Esophagus muscularis mucosa (tissue), 4 donors: ENCODE measurements at regions not wholly inside any gene's neighbourhood (a gene's known extent, or its start where the extent isn't known, plus 50 kb on each side); places are given as distances from the start of the nearest gene placed in this dataset.

Experiments
- DNase-seq: peaks from one replicate; pipeline ENCODE4 v3.0.0-alpha.2; 2017; ENCODE audit errors: extremely low spot score
- H3K27ac ChIP-seq, 4 donors: fragments of 200-600 bp; sonication (generic); replicated peaks in 1 of 4; 1 replicate in 3 of 4; 2 replicates in 1 of 4; pipeline ENCODE4 v1.5.1; 2016 to 2019; ENCODE audit warnings: mild to moderate bottlenecking in 1 of 4
- H3K27me3 ChIP-seq, 4 donors: fragments of 200-600 bp; sonication (generic); one replicate each; pipeline versions ENCODE4 v1.5.1 to v1.6.0; 2016 to 2019
- H3K36me3 ChIP-seq, 4 donors: fragments of 200-600 bp; sonication (generic); one replicate each; pipeline ENCODE4 v1.5.1; 2016 to 2019
- H3K4me1 ChIP-seq, 4 donors: fragments of 200-600 bp; sonication (generic); one replicate each; pipeline ENCODE4 v1.5.1; 2016 to 2019
- H3K4me3 ChIP-seq, 4 donors: fragments of 200-600 bp; sonication (generic); 1 replicate in 2 of 4; 2 replicates in 2 of 4; pipeline ENCODE4 v1.5.1; 2016 to 2019; ENCODE audit warnings: mild to moderate bottlenecking in 4 of 4, moderate library complexity in 1 of 4
- H3K9me3 ChIP-seq, 4 donors: fragments of 200-600 bp; sonication (generic); 1 replicate in 3 of 4; 2 replicates in 1 of 4; pipeline ENCODE4 v1.5.1; 2016 to 2019
- EP300 ChIP-seq: sonication (generic); formaldehyde crosslinking; IDR thresholded peaks from one replicate; pipeline ENCODE4 v1.6.1; 2017; ENCODE audit warnings: antibody characterized with exemption
- POLR2A ChIP-seq: fragments of 450-650 bp; IDR thresholded peaks from one replicate; pipeline ENCODE4 v1.6.1; 2017; ENCODE audit warnings: antibody characterized with exemption, moderate library complexity, mild to moderate bottlenecking, low read depth
- POLR2AphosphoS5 ChIP-seq, 2 donors: sonication (generic); formaldehyde crosslinking; IDR thresholded peaks; one replicate each; pipeline ENCODE4 v1.6.1; 2017; ENCODE audit warnings: antibody characterized with exemption in 2 of 2
- WGBS: methylation state at CpG from one replicate; pipeline ENCODE4 v1.1.5; 2018; 5-methylcytosine and 5-hydroxymethylcytosine counted together
- intact Hi-C: fragments of 100-400 bp; cut with DNase I; formaldehyde crosslinking; loops from one replicate; pipeline ENCODE4 v1.15.1; 2023
- TF ChIP-seq, protein P1 (sequence below), 3 experiments: fragments of 200-600 bp in 2 of 3; fragments of 450-650 bp in 1 of 3; sonication (generic) in 2 of 3; IDR thresholded peaks; one replicate each; pipeline ENCODE4 v1.5.1; 2017 to 2019; ENCODE audit warnings: antibody characterized with exemption in 3 of 3, mild to moderate bottlenecking in 2 of 3, moderate library complexity in 1 of 3

DNA sequence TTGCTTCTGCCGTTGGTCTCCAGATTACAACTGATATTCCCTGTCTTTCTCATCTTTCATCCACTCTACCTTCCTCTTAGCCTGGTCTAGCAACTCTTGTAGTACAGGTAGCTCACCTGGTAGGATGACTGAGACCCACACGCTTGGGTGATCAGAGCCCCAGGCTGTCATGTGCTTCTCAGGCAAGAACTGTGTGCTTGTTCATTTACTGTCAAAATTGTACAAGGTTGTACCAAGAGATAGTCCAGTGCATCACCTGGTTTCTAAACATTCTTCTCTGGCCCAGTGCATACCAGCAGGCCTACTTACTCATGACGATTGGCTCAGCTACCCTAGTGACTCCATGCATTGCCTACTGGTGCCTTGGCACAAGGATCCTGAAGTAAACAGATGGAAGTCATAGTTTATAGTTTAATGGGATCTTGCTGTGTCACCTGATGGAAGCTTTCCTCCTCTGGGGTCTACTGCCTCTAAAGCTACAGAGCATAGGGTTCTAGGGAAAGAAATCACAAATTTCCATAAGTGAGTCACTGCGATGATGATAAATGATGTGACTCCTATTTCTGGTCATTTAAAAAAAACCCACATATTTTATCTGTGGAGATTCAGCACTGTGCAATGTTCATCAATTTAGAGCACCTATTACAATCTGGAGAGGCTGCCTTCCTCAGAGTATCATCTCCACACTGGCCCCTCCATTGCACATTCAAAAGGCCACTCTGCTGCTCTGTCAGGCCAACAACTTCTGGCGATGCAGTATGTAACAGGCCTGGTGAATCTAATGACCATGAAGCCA, 481.8 kb upstream of the MEIS1 start:
- Histone ChIP-seq H3K9me3 (peaks cover 0 to 5% (median 0%) of the 10 kb centered on the region in 4 donors), H3K27ac (no peak overlapping the region), H3K27me3 (peaks cover 0 to 3% (median 0%) of the 10 kb centered on the region in 4 donors), H3K4me1 (no peaks in the 10 kb centered on the region), H3K36me3 (no peaks in the 10 kb centered on the region), H3K4me3 (no peak overlapping the region)
- 85% methylated on average over 5 of the region's 5 CpGs for WGBS
- TF ChIP-seq POLR2AphosphoS5 (IDR thresholded peaks at IDR 0.05) (no peak), POLR2A (no peak), EP300 (no peak)
- TF ChIP-seq, protein P1, sequence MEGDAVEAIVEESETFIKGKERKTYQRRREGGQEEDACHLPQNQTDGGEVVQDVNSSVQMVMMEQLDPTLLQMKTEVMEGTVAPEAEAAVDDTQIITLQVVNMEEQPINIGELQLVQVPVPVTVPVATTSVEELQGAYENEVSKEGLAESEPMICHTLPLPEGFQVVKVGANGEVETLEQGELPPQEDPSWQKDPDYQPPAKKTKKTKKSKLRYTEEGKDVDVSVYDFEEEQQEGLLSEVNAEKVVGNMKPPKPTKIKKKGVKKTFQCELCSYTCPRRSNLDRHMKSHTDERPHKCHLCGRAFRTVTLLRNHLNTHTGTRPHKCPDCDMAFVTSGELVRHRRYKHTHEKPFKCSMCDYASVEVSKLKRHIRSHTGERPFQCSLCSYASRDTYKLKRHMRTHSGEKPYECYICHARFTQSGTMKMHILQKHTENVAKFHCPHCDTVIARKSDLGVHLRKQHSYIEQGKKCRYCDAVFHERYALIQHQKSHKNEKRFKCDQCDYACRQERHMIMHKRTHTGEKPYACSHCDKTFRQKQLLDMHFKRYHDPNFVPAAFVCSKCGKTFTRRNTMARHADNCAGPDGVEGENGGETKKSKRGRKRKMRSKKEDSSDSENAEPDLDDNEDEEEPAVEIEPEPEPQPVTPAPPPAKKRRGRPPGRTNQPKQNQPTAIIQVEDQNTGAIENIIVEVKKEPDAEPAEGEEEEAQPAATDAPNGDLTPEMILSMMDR (IDR thresholded peaks at IDR 0.05): no peak
- intact Hi-C loops: no loop called here
- no peak for DNase-seq

DNA sequence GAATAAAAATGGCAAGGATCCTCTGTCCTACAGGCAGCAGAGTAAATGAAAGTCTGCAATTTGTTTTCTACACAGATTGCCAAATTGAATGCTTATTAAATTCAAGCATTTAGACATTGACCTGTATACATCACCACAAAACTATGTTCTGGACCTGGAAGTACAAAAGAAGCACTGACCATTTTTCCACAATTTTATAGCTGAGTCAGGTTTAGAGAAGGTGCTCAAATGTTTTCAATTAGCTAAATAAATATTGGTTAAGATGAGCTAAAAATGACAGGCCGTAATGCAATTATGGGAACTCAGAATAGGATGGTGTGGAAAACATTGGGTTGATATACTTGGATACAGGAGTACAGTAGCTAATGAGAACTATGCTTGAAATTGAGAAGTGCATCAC, 490.7 kb upstream of the MEIS1 start:
- no peaks in the 10 kb centered on the region for H3K27me3 ChIP-seq
- no peaks in the 10 kb centered on the region for H3K9me3 ChIP-seq
- H3K4me3 ChIP-seq: no peak overlapping the region
- no peak for DNase-seq
- 94% methylated on average over 1 of the region's 1 CpG for WGBS
- TF ChIP-seq, protein P1 (IDR thresholded peaks at IDR 0.05): no peak
- TF ChIP-seq POLR2A (no peak), POLR2AphosphoS5 (IDR thresholded peaks at IDR 0.05) (no peak), EP300 (no peak)
- H3K36me3 ChIP-seq: no peaks in the 10 kb centered on the region
- no peaks in the 10 kb centered on the region for H3K4me1 ChIP-seq
- H3K27ac ChIP-seq: no peak overlapping the region
- intact Hi-C loops: no loop called here

DNA sequence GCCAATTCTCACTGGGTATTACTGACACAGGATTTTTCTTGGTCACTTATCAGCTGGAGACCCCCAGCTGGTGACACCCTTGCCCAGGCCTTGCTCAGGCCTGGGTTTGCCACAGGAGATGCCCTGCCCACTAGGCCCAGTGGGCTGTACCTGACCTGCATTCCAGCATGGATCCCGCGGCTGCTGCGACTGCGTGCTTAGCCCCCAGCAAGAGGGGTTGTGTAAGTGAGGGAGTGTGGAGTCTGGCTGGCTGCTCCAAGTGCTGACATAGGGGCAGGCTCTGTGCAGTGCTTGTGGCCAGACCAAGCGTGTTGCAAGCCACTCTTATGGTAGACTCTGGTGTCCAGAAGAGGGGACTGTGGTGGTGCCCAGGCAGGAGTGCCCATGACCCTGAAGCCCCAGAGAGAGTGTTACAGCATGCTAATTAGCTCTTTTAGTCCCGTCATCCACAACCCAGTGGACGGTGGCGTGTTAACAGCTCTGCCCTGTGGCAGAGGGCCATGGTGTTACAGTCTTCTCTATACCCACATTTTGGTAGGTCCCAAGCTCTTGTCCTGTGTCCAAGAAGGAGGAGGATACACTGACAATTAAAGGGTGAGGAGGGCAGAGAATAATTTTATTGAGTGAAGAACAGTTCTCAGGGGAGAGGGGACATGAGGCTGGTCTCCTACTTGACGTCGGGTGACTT, 491.7 kb upstream of the MEIS1 start:
- intact Hi-C loops: no loop called here
- 98% methylated on average over 6 of the region's 10 CpGs for WGBS
- TF ChIP-seq POLR2A: no peak
- TF ChIP-seq, protein P1 (IDR thresholded peaks at IDR 0.05): no peak
- TF ChIP-seq EP300: no peak
- TF ChIP-seq POLR2AphosphoS5 (IDR thresholded peaks at IDR 0.05): no peak
- no peaks in the 10 kb centered on the region for H3K9me3 ChIP-seq
- no peak overlapping the region for H3K27ac ChIP-seq
- H3K4me1 ChIP-seq: no peaks in the 10 kb centered on the region
- no peaks in the 10 kb centered on the region for H3K36me3 ChIP-seq
- H3K4me3 ChIP-seq: no peak overlapping the region
- no peak for DNase-seq
- no peaks in the 10 kb centered on the region for H3K27me3 ChIP-seq

DNA sequence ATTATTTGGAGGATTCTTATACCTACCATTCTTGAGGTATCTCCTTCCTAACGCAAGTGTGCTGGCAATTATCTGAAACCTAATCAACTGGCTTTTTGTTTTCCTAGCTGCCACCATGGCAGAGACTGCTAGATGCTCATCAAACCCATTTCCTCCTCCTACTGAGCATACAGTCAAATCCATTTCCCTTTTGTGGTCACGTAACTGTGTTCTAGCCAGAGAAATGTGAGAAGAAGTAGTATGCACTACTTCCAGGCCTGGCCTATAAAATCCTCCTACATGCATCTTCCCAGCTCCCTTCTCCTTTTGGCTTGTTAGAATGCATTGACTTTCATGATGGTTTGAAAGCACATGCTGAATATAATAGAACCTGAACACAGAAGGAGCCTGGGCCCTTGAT, 494.1 kb upstream of the MEIS1 start:
- Histone ChIP-seq H3K4me1 (no peaks in the 10 kb centered on the region), H3K36me3 (no peaks in the 10 kb centered on the region), H3K27ac (no peak overlapping the region), H3K4me3 (no peak overlapping the region), H3K27me3 (peaks cover 0 to 4% (median 0%) of the 10 kb centered on the region in 4 donors), H3K9me3 (no peaks in the 10 kb centered on the region)
- no peak for DNase-seq
- WGBS: 68% methylated on average over 2 of the region's 2 CpGs
- TF ChIP-seq POLR2A (no peak), EP300 (no peak), POLR2AphosphoS5 (IDR thresholded peaks at IDR 0.05) (no peak)
- TF ChIP-seq, protein P1 (IDR thresholded peaks at IDR 0.05): no peak
- intact Hi-C loops: no loop called here
